KG1 (cell line): ENCODE measurements at regions not wholly inside any gene's neighbourhood (a gene's known extent, or its start where the extent isn't known, plus 50 kb on each side); places are given as distances from the start of the nearest gene placed in this dataset.

Experiments
- DNase-seq: peaks from one replicate; lab custom pipeline; 2025; lab: John Stamatoyannopoulos, UW

- no peak for DNase-seq
These were observed 220.8 kb downstream of the SPTSSA start for GRCh38 chr14:34241185-34241711.

GRCh38 chr14:34238610-34239009 is 223.4 kb downstream of the SPTSSA start:
- DNase-seq: no peak

GRCh38 chr14:34237677-34238076 is 224.4 kb downstream of the SPTSSA start:
- DNase-seq: no peak

GRCh38 chr14:34237081-34237480 is 225.0 kb downstream of the SPTSSA start:
- DNase-seq: no peak

GRCh38 chr14:34235643-34236300 is 226.3 kb downstream of the SPTSSA start:
- no peak for DNase-seq

- DNase-seq: no peak
These were observed 227.8 kb downstream of the SPTSSA start for GRCh38 chr14:34234258-34234657.

- no peak for DNase-seq
These were observed 228.4 kb downstream of the SPTSSA start for GRCh38 chr14:34233619-34234018.

GRCh38 chr14:34232790-34233189 is 229.2 kb downstream of the SPTSSA start:
- no peak for DNase-seq

GRCh38 chr14:34231626-34232025 is 230.4 kb downstream of the SPTSSA start:
- no peak for DNase-seq

GRCh38 chr14:34229140-34229539 is 232.9 kb downstream of the SPTSSA start:
- no peak for DNase-seq

GRCh38 chr14:34228650-34228976 is 233.4 kb downstream of the SPTSSA start:
- DNase-seq: no peak

- peak; percentile 15 for DNase-seq
These were observed 234.0 kb downstream of the SPTSSA start for GRCh38 chr14:34227834-34228649.

- no peak for DNase-seq
These were observed 237.8 kb downstream of the SPTSSA start for GRCh38 chr14:34224221-34224620.

- no peak for DNase-seq
These were observed 238.5 kb downstream of the SPTSSA start for GRCh38 chr14:34223373-34224148.

- no peak for DNase-seq
These were observed 239.2 kb downstream of the SPTSSA start for GRCh38 chr14:34222867-34223266.

- no peak for DNase-seq
These were observed 239.9 kb downstream of the SPTSSA start for GRCh38 chr14:34222122-34222521.

- DNase-seq: no peak
These were observed 241.1 kb downstream of the SPTSSA start for GRCh38 chr14:34220921-34221320.

- DNase-seq: no peak
These were observed 241.7 kb downstream of the SPTSSA start for GRCh38 chr14:34220378-34220706.

GRCh38 chr14:34219661-34220377 is 242.2 kb downstream of the SPTSSA start:
- DNase-seq: no peak

GRCh38 chr14:34218881-34219280 is 243.2 kb downstream of the SPTSSA start:
- DNase-seq: no peak

- no peak for DNase-seq
These were observed 247.1 kb downstream of the SPTSSA start for GRCh38 chr14:34214961-34215360.

GRCh38 chr14:34213332-34213731 is 248.7 kb downstream of the SPTSSA start:
- no peak for DNase-seq
